CD4-positive, CD25-positive, alpha-beta regulatory T cell (primary cell): ENCODE measurements at regions not wholly inside any gene's neighbourhood (a gene's known extent, or its start where the extent isn't known, plus 50 kb on each side); places are given as distances from the start of the nearest gene placed in this dataset.

Experiments used
- ATAC-seq, 2 donors: fragments of 150-1000 bp; cut with Tn5 transposase; one replicate each; pipeline ENCODE4 v1.10.0; 2021; ENCODE audit warnings: low read depth in 2 of 2, moderate number of reproducible peaks in 2 of 2, moderate library complexity in 1 of 2
- DNase-seq, 3 donors: peaks; one replicate each; pipeline versions ENCODE4 v3.0.0 to v3.0.0-alpha.2; 2012 to 2022; ENCODE audit warnings: mixed read lengths in 1 of 3
- H3K27ac ChIP-seq: one replicate; pipeline ENCODE4 v1.7.0; 2013; ENCODE audit warnings: mild to moderate bottlenecking, low read length; ENCODE audit not compliant: insufficient read depth, poor library complexity, severe bottlenecking
- H3K27me3 ChIP-seq: one replicate; pipeline ENCODE4 v1.7.0; 2013; ENCODE audit warnings: low read length; ENCODE audit not compliant: control insufficient read depth, insufficient read depth
- H3K36me3 ChIP-seq: one replicate; pipeline ENCODE4 v1.7.0; 2013; ENCODE audit warnings: mild to moderate bottlenecking, low read length, moderate library complexity; ENCODE audit not compliant: control insufficient read depth, insufficient read depth
- H3K4me1 ChIP-seq: 2 replicates; pipeline ENCODE4 v1.7.0; 2013; ENCODE audit warnings: mild to moderate bottlenecking, low read length; ENCODE audit not compliant: insufficient read depth, control insufficient read depth, poor library complexity, severe bottlenecking
- H3K4me3 ChIP-seq: one replicate; pipeline ENCODE4 v1.7.0; 2013; ENCODE audit warnings: low read depth, mild to moderate bottlenecking, low read length, moderate library complexity
- H3K9me3 ChIP-seq, 2 experiments: 1 replicate in 1 of 2; 2 replicates in 1 of 2; pipeline ENCODE4 v1.7.0; 2013; ENCODE audit warnings: low read length in 2 of 2, mild to moderate bottlenecking in 1 of 2, moderate library complexity in 1 of 2; ENCODE audit not compliant: control insufficient read depth in 2 of 2
- H3K27ac Mint-ChIP-seq, 3 donors: one replicate each; pipeline ENCODE4 v1.8.0; 2020 to 2022; ENCODE audit warnings: mild to moderate bottlenecking in 3 of 3, mixed read lengths in 3 of 3, moderate library complexity in 2 of 3
- H3K27me3 Mint-ChIP-seq: one replicate; pipeline ENCODE4 v1.8.0; 2022; ENCODE audit warnings: mild to moderate bottlenecking, mixed read lengths
- H3K36me3 Mint-ChIP-seq: one replicate; pipeline ENCODE4 v1.8.0; 2020; ENCODE audit warnings: mixed read lengths
- H3K4me1 Mint-ChIP-seq, 4 donors: one replicate each; pipeline ENCODE4 v1.8.0; 2020 to 2022; ENCODE audit warnings: mixed read lengths in 4 of 4, mild to moderate bottlenecking in 1 of 4
- H3K4me3 Mint-ChIP-seq, 4 donors: one replicate each; pipeline ENCODE4 v1.8.0; 2020 to 2022; ENCODE audit warnings: mild to moderate bottlenecking in 4 of 4, mixed read lengths in 4 of 4, moderate library complexity in 3 of 4
- H3K9me3 Mint-ChIP-seq, 7 donors: one replicate each; pipeline ENCODE4 v1.8.0; 2020 to 2022; ENCODE audit warnings: mixed read lengths in 7 of 7, mild to moderate bottlenecking in 3 of 7, moderate library complexity in 2 of 7

- no peaks in the 10 kb centered on the region for H3K36me3 ChIP-seq
- Mint-ChIP-seq H3K4me1 (no peaks in the 10 kb centered on the region), H3K27ac (no peak overlapping the region), H3K9me3 (peaks cover 0 to 11% (median 2%) of the 10 kb centered on the region in 7 donors), H3K36me3 (no peaks in the 10 kb centered on the region), H3K4me3 (no peak overlapping the region), H3K27me3 (no peaks in the 10 kb centered on the region)
- H3K9me3 ChIP-seq = no peaks in the 10 kb centered on the region
- H3K4me1 ChIP-seq = no peaks in the 10 kb centered on the region
- DNase-seq (no peak), ATAC-seq (no peak)
- H3K4me3 ChIP-seq = no peak overlapping the region
- H3K27ac ChIP-seq = no peak overlapping the region
- no peaks in the 10 kb centered on the region for H3K27me3 ChIP-seq
Measured at GRCh38 chr13:81637457-81637856, 1296.5 kb upstream of the SPRY2 start.

- H3K4me3 Mint-ChIP-seq = no peak overlapping the region
- ATAC-seq (no peak), DNase-seq (no peak)
- H3K27me3 Mint-ChIP-seq = no peaks in the 10 kb centered on the region
- H3K36me3 ChIP-seq = no peaks in the 10 kb centered on the region
- no peak overlapping the region for H3K27ac Mint-ChIP-seq
- H3K4me1 Mint-ChIP-seq = no peaks in the 10 kb centered on the region
- H3K9me3 ChIP-seq = no peaks in the 10 kb centered on the region
- no peak overlapping the region for H3K27ac ChIP-seq
- H3K9me3 Mint-ChIP-seq = peaks cover 0 to 11% (median 3%) of the 10 kb centered on the region in 7 donors
- H3K36me3 Mint-ChIP-seq = no peaks in the 10 kb centered on the region
- no peaks in the 10 kb centered on the region for H3K27me3 ChIP-seq
- no peak overlapping the region for H3K4me3 ChIP-seq
- no peaks in the 10 kb centered on the region for H3K4me1 ChIP-seq
Measured at GRCh38 chr13:81636120-81636519, 1295.2 kb upstream of the SPRY2 start.

GRCh38 chr13:81615031-81615430, 1274.1 kb upstream of the SPRY2 start:
- no peaks in the 10 kb centered on the region for H3K4me1 Mint-ChIP-seq
- H3K36me3 ChIP-seq = no peaks in the 10 kb centered on the region
- H3K27ac Mint-ChIP-seq = no peak overlapping the region
- no peaks in the 10 kb centered on the region for H3K4me1 ChIP-seq
- no peaks in the 10 kb centered on the region for H3K27me3 ChIP-seq
- H3K27ac ChIP-seq = no peak overlapping the region
- no peaks in the 10 kb centered on the region for H3K36me3 Mint-ChIP-seq
- H3K9me3 ChIP-seq = no peaks in the 10 kb centered on the region
- no peaks in the 10 kb centered on the region for H3K27me3 Mint-ChIP-seq
- no peak overlapping the region for H3K4me3 Mint-ChIP-seq
- H3K4me3 ChIP-seq = no peak overlapping the region
- DNase-seq (no peak), ATAC-seq (no peak)
- H3K9me3 Mint-ChIP-seq = peaks cover 1 to 12% (median 5%) of the 10 kb centered on the region in 7 donors

- H3K27ac Mint-ChIP-seq = no peak overlapping the region
- no peaks in the 10 kb centered on the region for H3K27me3 ChIP-seq
- H3K27me3 Mint-ChIP-seq = no peaks in the 10 kb centered on the region
- H3K9me3 Mint-ChIP-seq = peaks cover 0 to 10% (median 6%) of the 10 kb centered on the region in 7 donors
- DNase-seq (no peak), ATAC-seq (no peak)
- no peak overlapping the region for H3K4me3 ChIP-seq
- H3K36me3 Mint-ChIP-seq = no peaks in the 10 kb centered on the region
- H3K36me3 ChIP-seq = no peaks in the 10 kb centered on the region
- no peak overlapping the region for H3K27ac ChIP-seq
- H3K9me3 ChIP-seq = no peaks in the 10 kb centered on the region
- no peak overlapping the region for H3K4me3 Mint-ChIP-seq
- no peaks in the 10 kb centered on the region for H3K4me1 ChIP-seq
- no peaks in the 10 kb centered on the region for H3K4me1 Mint-ChIP-seq
Measured at GRCh38 chr13:81610644-81611043, 1269.7 kb upstream of the SPRY2 start.

- H3K4me3 Mint-ChIP-seq = no peak overlapping the region
- no peaks in the 10 kb centered on the region for H3K4me1 ChIP-seq
- H3K27me3 Mint-ChIP-seq = no peaks in the 10 kb centered on the region
- H3K36me3 ChIP-seq = no peaks in the 10 kb centered on the region
- no peak for DNase-seq
- ATAC-seq = no peak
- H3K27ac Mint-ChIP-seq = no peak overlapping the region
- no peaks in the 10 kb centered on the region for H3K27me3 ChIP-seq
- no peaks in the 10 kb centered on the region for H3K36me3 Mint-ChIP-seq
- H3K4me3 ChIP-seq = no peak overlapping the region
- H3K27ac ChIP-seq = no peak overlapping the region
- peaks cover 0 to 6% (median 5%) of the 10 kb centered on the region in 7 donors for H3K9me3 Mint-ChIP-seq
- no peaks in the 10 kb centered on the region for H3K9me3 ChIP-seq
- H3K4me1 Mint-ChIP-seq = no peaks in the 10 kb centered on the region
Measured at GRCh38 chr13:81609335-81609734, 1268.4 kb upstream of the SPRY2 start.

- H3K27me3 Mint-ChIP-seq = no peaks in the 10 kb centered on the region
- no peak for DNase-seq
- H3K27ac Mint-ChIP-seq = no peak overlapping the region
- H3K27ac ChIP-seq = no peak overlapping the region
- H3K4me3 ChIP-seq = no peak overlapping the region
- no peaks in the 10 kb centered on the region for H3K4me1 ChIP-seq
- H3K4me3 Mint-ChIP-seq = no peak overlapping the region
- H3K36me3 Mint-ChIP-seq = no peaks in the 10 kb centered on the region
- H3K4me1 Mint-ChIP-seq = no peaks in the 10 kb centered on the region
- H3K36me3 ChIP-seq = no peaks in the 10 kb centered on the region
- H3K9me3 ChIP-seq = peaks cover 0 to 2% of the 10 kb centered on the region in 2 experiments
- peaks cover 0 to 9% (median 3%) of the 10 kb centered on the region in 7 donors for H3K9me3 Mint-ChIP-seq
- H3K27me3 ChIP-seq = no peaks in the 10 kb centered on the region
- no peak for ATAC-seq
Measured at GRCh38 chr13:81606074-81606473, 1265.1 kb upstream of the SPRY2 start.

GRCh38 chr13:81602241-81602640, 1261.3 kb upstream of the SPRY2 start:
- no peak for ATAC-seq
- H3K4me1 Mint-ChIP-seq = no peaks in the 10 kb centered on the region
- no peaks in the 10 kb centered on the region for H3K27me3 Mint-ChIP-seq
- Histone ChIP-seq H3K27ac (no peak overlapping the region), H3K9me3 (peaks cover 0 to 5% of the 10 kb centered on the region in 2 experiments), H3K4me1 (no peaks in the 10 kb centered on the region), H3K36me3 (no peaks in the 10 kb centered on the region), H3K4me3 (no peak overlapping the region), H3K27me3 (no peaks in the 10 kb centered on the region)
- H3K36me3 Mint-ChIP-seq = no peaks in the 10 kb centered on the region
- DNase-seq = no peak
- H3K27ac Mint-ChIP-seq = no peak overlapping the region
- peaks cover 0 to 10% (median 3%) of the 10 kb centered on the region in 7 donors for H3K9me3 Mint-ChIP-seq
- H3K4me3 Mint-ChIP-seq = no peak overlapping the region

- Mint-ChIP-seq H3K4me3 (no peak overlapping the region), H3K9me3 (peaks cover 0 to 13% (median 7%) of the 10 kb centered on the region in 7 donors), H3K4me1 (no peaks in the 10 kb centered on the region), H3K36me3 (no peaks in the 10 kb centered on the region), H3K27ac (no peak overlapping the region), H3K27me3 (no peaks in the 10 kb centered on the region)
- Histone ChIP-seq H3K36me3 (no peaks in the 10 kb centered on the region), H3K4me3 (no peak overlapping the region), H3K27me3 (no peaks in the 10 kb centered on the region), H3K4me1 (no peaks in the 10 kb centered on the region), H3K9me3 (peaks cover 2 to 10% of the 10 kb centered on the region in 2 experiments), H3K27ac (no peak overlapping the region)
- ATAC-seq = no peak
- no peak for DNase-seq
Measured at GRCh38 chr13:81597101-81597500, 1256.2 kb upstream of the SPRY2 start.
